ENCODE measurements at regions not wholly inside any gene's neighbourhood (a gene's known extent, or its start where the extent isn't known, plus 50 kb on each side); places are given as distances from the start of the nearest gene placed in this dataset.

GRCh38 chr6:51394061-51394460 is 575.4 kb downstream of the TFAP2B start:
- no peaks in the 10 kb centered on the region for H3K36me3 ChIP-seq (ENCODE audit: insufficient read depth, low read length)
- H2AFZ ChIP-seq (ENCODE audit: low read depth, low read length) = no peak overlapping the region
- Mint-ChIP-seq H3K4me1 (ENCODE audit: low read depth, unreplicated experiment) (peaks cover 2% of the 10 kb centered on the region), H3K4me3 (ENCODE audit: unreplicated experiment) (no peak overlapping the region), H3K9me3 (ENCODE audit: unreplicated experiment) (no peaks in the 10 kb centered on the region), H3K36me3 (ENCODE audit: low read depth, unreplicated experiment) (no peaks in the 10 kb centered on the region), H3K27me3 (ENCODE audit: low read depth, unreplicated experiment) (peaks cover 7% of the 10 kb centered on the region), H3K27ac (ENCODE audit: unreplicated experiment) (no peak overlapping the region)
- no peak for TF ChIP-seq CTCF (IDR thresholded peaks at IDR 0.05; ENCODE audit: insufficient read depth, low read depth, low read length)
- TF ChIP-seq EZH2 (IDR thresholded peaks at IDR 0.05; ENCODE audit: insufficient read depth, low read length) = no peak
- no peaks in the 10 kb centered on the region for H3K27me3 ChIP-seq (ENCODE audit: insufficient read depth, low read length)
- no peak overlapping the region for H3K9ac ChIP-seq (ENCODE audit: low read length)
- H3K9me3 ChIP-seq (ENCODE audit: insufficient read depth, low read depth, low read length) = no peaks in the 10 kb centered on the region
- no peak overlapping the region for H3K27ac ChIP-seq (ENCODE audit: low read depth, low read length)
- no peaks in the 10 kb centered on the region for H3K4me1 ChIP-seq (ENCODE audit: insufficient read depth, low read length)
- no peaks in the 10 kb centered on the region for H3K79me2 ChIP-seq (ENCODE audit: insufficient read depth, low read length)
- no peak overlapping the region for H3K4me3 ChIP-seq (ENCODE audit: insufficient read depth, low read depth, low read length)
- DNase-seq (ENCODE audit: low read depth) = no peak
- no peak overlapping the region for H3K4me2 ChIP-seq (ENCODE audit: low read length)
- H4K20me1 ChIP-seq (ENCODE audit: insufficient read depth, low read length) = no peaks in the 10 kb centered on the region
- FAIRE-seq = no peak

GRCh38 chr6:51396583-51396982 is 577.9 kb downstream of the TFAP2B start:
- Mint-ChIP-seq H3K36me3 (ENCODE audit: low read depth, unreplicated experiment) (no peaks in the 10 kb centered on the region), H3K27ac (ENCODE audit: unreplicated experiment) (no peak overlapping the region)

More at GRCh38 chr6:51396583-51396982, 577.9 kb downstream of the TFAP2B start:
- TF ChIP-seq CTCF (IDR thresholded peaks at IDR 0.05; ENCODE audit: insufficient read depth, low read depth, low read length) = no peak
- no peak for TF ChIP-seq EZH2 (IDR thresholded peaks at IDR 0.05; ENCODE audit: insufficient read depth, low read length)
- FAIRE-seq = no peak
- Mint-ChIP-seq H3K9me3 (ENCODE audit: unreplicated experiment) (no peaks in the 10 kb centered on the region), H3K4me3 (ENCODE audit: unreplicated experiment) (no peak overlapping the region), H3K27me3 (ENCODE audit: low read depth, unreplicated experiment) (peaks cover 7% of the 10 kb centered on the region), H3K4me1 (ENCODE audit: low read depth, unreplicated experiment) (peaks cover 2% of the 10 kb centered on the region)
- Histone ChIP-seq H2AFZ (ENCODE audit: low read depth, low read length) (no peak overlapping the region), H3K4me3 (ENCODE audit: insufficient read depth, low read depth, low read length) (no peak overlapping the region), H3K36me3 (ENCODE audit: insufficient read depth, low read length) (no peaks in the 10 kb centered on the region), H3K9me3 (ENCODE audit: insufficient read depth, low read depth, low read length) (no peaks in the 10 kb centered on the region), H3K4me1 (ENCODE audit: insufficient read depth, low read length) (no peaks in the 10 kb centered on the region), H3K9ac (ENCODE audit: low read length) (no peak overlapping the region), H3K27me3 (ENCODE audit: insufficient read depth, low read length) (no peaks in the 10 kb centered on the region), H3K27ac (ENCODE audit: low read depth, low read length) (no peak overlapping the region), H3K4me2 (ENCODE audit: low read length) (no peak overlapping the region), H3K79me2 (ENCODE audit: insufficient read depth, low read length) (no peaks in the 10 kb centered on the region), H4K20me1 (ENCODE audit: insufficient read depth, low read length) (no peaks in the 10 kb centered on the region)
- DNase-seq (ENCODE audit: low read depth) = no peak
